DOHH2 (cell line): ENCODE measurements at regions not wholly inside any gene's neighbourhood (a gene's known extent, or its start where the extent isn't known, plus 50 kb on each side); places are given as distances from the start of the nearest gene placed in this dataset.

Source experiments
- H3F3A ChIP-seq: fragments of 200-600 bp; sonication (generic), shearing (Covaris generic); 2 replicates; pipeline ENCODE4 v1.6.0; 2016; ENCODE audit warnings: antibody characterized with exemption, mild to moderate bottlenecking; ENCODE audit not compliant: control insufficient read depth, insufficient read depth
- H3K27ac ChIP-seq: fragments of 200-600 bp; sonication (generic); 2 replicates; pipeline ENCODE4 v1.5.1; 2014; ENCODE audit warnings: low read depth, mild to moderate bottlenecking, low read length, moderate library complexity
- H3K27me3 ChIP-seq: fragments of 200-600 bp; sonication (generic); 2 replicates; pipeline ENCODE4 v1.6.1; 2014; ENCODE audit warnings: mild to moderate bottlenecking, low read length, mixed read lengths; ENCODE audit not compliant: control insufficient read depth
- H3K36me3 ChIP-seq: fragments of 200-600 bp; sonication (generic); 2 replicates; pipeline ENCODE4 v1.6.1; 2014; ENCODE audit warnings: mild to moderate bottlenecking, low read length, moderate library complexity, mixed read lengths; ENCODE audit not compliant: control insufficient read depth
- H3K4me1 ChIP-seq: fragments of 200-600 bp; sonication (generic); 2 replicates; pipeline ENCODE4 v1.6.1; 2014; ENCODE audit warnings: mild to moderate bottlenecking, low read length, mixed read lengths; ENCODE audit not compliant: control insufficient read depth
- H3K4me2 ChIP-seq: fragments of 200-600 bp; sonication (generic); 2 replicates; pipeline ENCODE4 v1.6.0; 2014; ENCODE audit warnings: mild to moderate bottlenecking, low read length, moderate library complexity
- H3K4me3 ChIP-seq: fragments of 200-600 bp; sonication (generic); 2 replicates; pipeline ENCODE4 v1.5.1; 2014; ENCODE audit warnings: mild to moderate bottlenecking, low read length, mixed read lengths
- H3K79me2 ChIP-seq: fragments of 200-600 bp; sonication (generic); 2 replicates; pipeline ENCODE4 v1.6.1; 2014; ENCODE audit warnings: mild to moderate bottlenecking, low read length, mixed read lengths; ENCODE audit not compliant: control insufficient read depth
- H3K9me2 ChIP-seq: fragments of 200-600 bp; sonication (generic); replicated peaks from 2 replicates; pipeline ENCODE4 v1.6.1; 2014; ENCODE audit warnings: mild to moderate bottlenecking, low read length, mixed read lengths; ENCODE audit not compliant: control insufficient read depth
- H3K9me3 ChIP-seq: fragments of 200-600 bp; sonication (generic); 2 replicates; pipeline ENCODE4 v1.6.1; 2014; ENCODE audit warnings: antibody characterized with exemption, low read length, mixed read lengths; ENCODE audit not compliant: control insufficient read depth, insufficient read depth
- H4K20me1 ChIP-seq: fragments of 200-600 bp; sonication (generic); 2 replicates; pipeline ENCODE4 v1.6.0; 2014; ENCODE audit warnings: low read depth, mild to moderate bottlenecking, antibody characterized with exemption, low read length, moderate library complexity; ENCODE audit not compliant: control insufficient read depth, insufficient read depth
- EZH2phosphoT487 ChIP-seq: fragments of 200-600 bp; sonication (generic); IDR thresholded peaks from 2 replicates; pipeline ENCODE4 v1.6.1; 2017; ENCODE audit warnings: borderline replicate concordance, mild to moderate bottlenecking, antibody characterized with exemption, low read length, moderate library complexity, mixed read lengths
- TF ChIP-seq, protein P1 (sequence below): fragments of 200-600 bp; sonication (generic); IDR thresholded peaks from one replicate; pipeline ENCODE4 v1.5.1; 2014; ENCODE audit warnings: antibody characterized with exemption, mild to moderate bottlenecking, low read depth, low read length; ENCODE audit not compliant: poor library complexity, severe bottlenecking

DNA sequence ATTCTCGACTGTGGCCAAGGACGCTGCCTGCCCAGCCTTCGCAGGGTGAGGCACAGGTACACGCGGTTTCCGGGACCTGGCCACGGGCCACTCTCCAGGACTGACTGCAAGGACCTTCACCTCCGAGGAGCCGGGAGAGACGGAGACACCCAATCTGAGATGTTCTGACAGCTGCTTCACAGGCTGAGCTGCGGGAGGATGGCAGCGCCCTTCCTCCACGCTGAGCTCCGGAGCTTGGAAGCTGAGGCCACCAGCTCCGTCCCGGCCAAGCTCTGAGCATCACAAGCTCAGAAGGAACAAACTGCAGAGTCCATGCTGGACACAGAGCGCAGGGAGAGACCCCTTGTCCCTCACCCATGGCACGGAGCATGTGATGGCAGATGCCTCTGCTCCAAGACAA is 71.1 kb upstream of the CTDP1 start:
- Histone ChIP-seq H3K27ac (no peak overlapping the region), H3K4me1 (no peaks in the 10 kb centered on the region), H3K4me2 (no peak overlapping the region), H4K20me1 (0 out of 2 replicates have a peak, but pooled peaks cover 2% of the 10 kb centered on the region), H3K9me2 (no peaks in the 10 kb centered on the region), H3K79me2 (no peaks in the 10 kb centered on the region), H3K36me3 (no peaks in the 10 kb centered on the region), H3K4me3 (no peak overlapping the region), H3K27me3 (no peaks in the 10 kb centered on the region), H3K9me3 (no peaks in the 10 kb centered on the region), H3F3A (no peaks in the 10 kb centered on the region)
- no peak for TF ChIP-seq EZH2phosphoT487
- TF ChIP-seq, protein P1, sequence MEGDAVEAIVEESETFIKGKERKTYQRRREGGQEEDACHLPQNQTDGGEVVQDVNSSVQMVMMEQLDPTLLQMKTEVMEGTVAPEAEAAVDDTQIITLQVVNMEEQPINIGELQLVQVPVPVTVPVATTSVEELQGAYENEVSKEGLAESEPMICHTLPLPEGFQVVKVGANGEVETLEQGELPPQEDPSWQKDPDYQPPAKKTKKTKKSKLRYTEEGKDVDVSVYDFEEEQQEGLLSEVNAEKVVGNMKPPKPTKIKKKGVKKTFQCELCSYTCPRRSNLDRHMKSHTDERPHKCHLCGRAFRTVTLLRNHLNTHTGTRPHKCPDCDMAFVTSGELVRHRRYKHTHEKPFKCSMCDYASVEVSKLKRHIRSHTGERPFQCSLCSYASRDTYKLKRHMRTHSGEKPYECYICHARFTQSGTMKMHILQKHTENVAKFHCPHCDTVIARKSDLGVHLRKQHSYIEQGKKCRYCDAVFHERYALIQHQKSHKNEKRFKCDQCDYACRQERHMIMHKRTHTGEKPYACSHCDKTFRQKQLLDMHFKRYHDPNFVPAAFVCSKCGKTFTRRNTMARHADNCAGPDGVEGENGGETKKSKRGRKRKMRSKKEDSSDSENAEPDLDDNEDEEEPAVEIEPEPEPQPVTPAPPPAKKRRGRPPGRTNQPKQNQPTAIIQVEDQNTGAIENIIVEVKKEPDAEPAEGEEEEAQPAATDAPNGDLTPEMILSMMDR = no peak

DNA sequence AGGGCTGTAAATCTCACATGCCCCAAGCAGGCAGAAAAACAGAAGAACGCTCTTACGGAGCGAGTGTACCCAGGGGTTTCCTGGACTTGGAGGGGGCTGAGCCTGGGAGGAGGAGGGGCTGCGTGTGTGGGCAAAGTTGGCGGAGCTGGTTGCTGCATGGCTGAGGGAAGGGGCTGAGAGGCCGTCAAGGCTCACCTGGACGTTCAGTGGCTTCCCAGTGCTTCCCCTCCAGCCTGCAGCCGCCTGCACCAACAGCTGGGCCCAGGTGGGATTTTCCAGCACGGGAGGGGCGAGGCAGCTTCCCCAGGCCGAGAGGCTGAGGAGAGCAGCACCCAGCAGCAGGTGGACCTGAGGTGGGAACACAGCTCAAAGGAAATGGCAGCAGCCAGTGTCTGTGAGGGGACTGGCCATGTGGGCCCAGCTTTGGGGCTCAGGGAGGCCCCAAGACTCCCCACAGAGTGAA is 70.6 kb upstream of the CTDP1 start:
- H3K9me2 ChIP-seq = no peaks in the 10 kb centered on the region
- H3K27me3 ChIP-seq = no peaks in the 10 kb centered on the region
- H4K20me1 ChIP-seq = 0 out of 2 replicates have a peak, but pooled peaks cover 2% of the 10 kb centered on the region
- H3K4me3 ChIP-seq = no peak overlapping the region
- H3K36me3 ChIP-seq = no peaks in the 10 kb centered on the region
- H3K79me2 ChIP-seq = no peaks in the 10 kb centered on the region
- no peaks in the 10 kb centered on the region for H3K4me1 ChIP-seq
- no peak overlapping the region for H3K4me2 ChIP-seq
- TF ChIP-seq, protein P1 = no peak
- no peak for TF ChIP-seq EZH2phosphoT487
- no peak overlapping the region for H3K27ac ChIP-seq
- no peaks in the 10 kb centered on the region for H3F3A ChIP-seq
- no peaks in the 10 kb centered on the region for H3K9me3 ChIP-seq

DNA sequence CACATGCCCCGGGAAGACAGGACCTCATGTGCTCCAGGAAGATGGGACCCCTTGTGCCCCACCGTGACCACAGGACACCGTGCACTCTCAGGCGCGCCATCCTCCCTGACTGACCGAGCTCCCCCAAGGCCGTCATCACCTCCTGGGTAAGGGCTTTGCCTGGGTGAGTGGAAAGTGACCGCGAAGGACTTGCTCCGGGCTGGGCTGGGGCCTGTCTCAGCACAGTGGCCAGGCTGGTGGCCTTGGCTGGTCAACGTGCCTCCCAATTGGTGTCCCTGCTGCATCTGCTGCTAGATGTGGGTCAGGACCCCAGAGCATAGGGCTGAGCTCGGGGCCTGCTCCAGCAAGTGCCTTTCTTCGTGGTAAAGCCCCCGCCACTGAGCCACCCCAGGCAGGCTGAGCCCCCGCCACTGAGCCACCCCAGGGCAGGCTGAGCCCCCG is 69.7 kb upstream of the CTDP1 start:
- H3K79me2 ChIP-seq = no peaks in the 10 kb centered on the region
- no peaks in the 10 kb centered on the region for H3K36me3 ChIP-seq
- no peaks in the 10 kb centered on the region for H3K4me1 ChIP-seq
- no peaks in the 10 kb centered on the region for H3K27me3 ChIP-seq
- H3K4me3 ChIP-seq = no peak overlapping the region
- H3F3A ChIP-seq = no peaks in the 10 kb centered on the region
- no peaks in the 10 kb centered on the region for H3K9me3 ChIP-seq
- no peak overlapping the region for H3K4me2 ChIP-seq
- no peaks in the 10 kb centered on the region for H3K9me2 ChIP-seq
- H4K20me1 ChIP-seq = 0 out of 2 replicates have a peak, but pooled peaks cover 2% of the 10 kb centered on the region
- no peak overlapping the region for H3K27ac ChIP-seq
- TF ChIP-seq EZH2phosphoT487 = no peak
- TF ChIP-seq, protein P1 = no peak
